ENCODE measurements at regions not wholly inside any gene's neighbourhood (a gene's known extent, or its start where the extent isn't known, plus 50 kb on each side); places are given as distances from the start of the nearest gene placed in this dataset.

DNA sequence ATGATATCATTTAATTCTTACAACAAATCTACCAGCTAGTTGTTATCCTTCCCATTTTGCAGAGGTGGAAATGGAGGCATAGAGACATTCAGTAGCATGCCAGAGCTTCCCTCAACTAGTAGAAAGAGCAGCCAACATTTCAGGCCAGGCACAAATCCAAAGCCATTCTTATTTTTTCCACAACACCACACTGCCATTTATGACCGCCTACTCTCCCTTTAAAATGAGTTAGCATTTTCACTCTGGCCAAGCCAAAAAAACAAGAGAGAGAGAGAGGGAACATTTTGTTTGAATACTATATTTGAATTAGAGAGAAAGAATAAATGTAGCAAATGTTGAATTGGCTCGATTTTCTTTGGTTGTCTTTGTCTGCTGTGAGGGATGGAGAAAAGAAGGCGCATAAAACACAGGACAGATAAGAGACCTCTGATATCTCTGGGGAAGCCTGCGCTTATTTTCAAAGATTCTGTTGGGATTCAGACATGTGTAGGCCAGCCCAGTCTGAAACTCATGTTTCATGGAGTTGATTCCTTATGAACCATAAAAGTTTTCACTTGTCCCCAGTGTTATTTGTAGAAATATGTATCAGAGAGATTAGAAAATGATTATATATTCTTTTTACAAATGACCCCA, 265.7 kb downstream of the RAB28 start:
- TF ChIP-seq, protein P1, sequence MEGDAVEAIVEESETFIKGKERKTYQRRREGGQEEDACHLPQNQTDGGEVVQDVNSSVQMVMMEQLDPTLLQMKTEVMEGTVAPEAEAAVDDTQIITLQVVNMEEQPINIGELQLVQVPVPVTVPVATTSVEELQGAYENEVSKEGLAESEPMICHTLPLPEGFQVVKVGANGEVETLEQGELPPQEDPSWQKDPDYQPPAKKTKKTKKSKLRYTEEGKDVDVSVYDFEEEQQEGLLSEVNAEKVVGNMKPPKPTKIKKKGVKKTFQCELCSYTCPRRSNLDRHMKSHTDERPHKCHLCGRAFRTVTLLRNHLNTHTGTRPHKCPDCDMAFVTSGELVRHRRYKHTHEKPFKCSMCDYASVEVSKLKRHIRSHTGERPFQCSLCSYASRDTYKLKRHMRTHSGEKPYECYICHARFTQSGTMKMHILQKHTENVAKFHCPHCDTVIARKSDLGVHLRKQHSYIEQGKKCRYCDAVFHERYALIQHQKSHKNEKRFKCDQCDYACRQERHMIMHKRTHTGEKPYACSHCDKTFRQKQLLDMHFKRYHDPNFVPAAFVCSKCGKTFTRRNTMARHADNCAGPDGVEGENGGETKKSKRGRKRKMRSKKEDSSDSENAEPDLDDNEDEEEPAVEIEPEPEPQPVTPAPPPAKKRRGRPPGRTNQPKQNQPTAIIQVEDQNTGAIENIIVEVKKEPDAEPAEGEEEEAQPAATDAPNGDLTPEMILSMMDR (IDR thresholded peaks at IDR 0.05; ENCODE audit: low read depth, low read length): no peak
- TF ChIP-seq EZH2phosphoT487 (IDR thresholded peaks at IDR 0.05; ENCODE audit: low read depth): no peak
